ENCODE measurements at regions not wholly inside any gene's neighbourhood (a gene's known extent, or its start where the extent isn't known, plus 50 kb on each side); places are given as distances from the start of the nearest gene placed in this dataset.

GRCh38 chr7:155931396-155932085, 119.3 kb upstream of the SHH start:
- no peak overlapping the region for H3K4me3 Mint-ChIP-seq
- H3K4me1 Mint-ChIP-seq = no peaks in the 10 kb centered on the region
- no peak overlapping the region for H3K27ac Mint-ChIP-seq
- DNase-seq = no peak
- H3K36me3 Mint-ChIP-seq (ENCODE audit: low read depth) = no peaks in the 10 kb centered on the region
- intact Hi-C loops (cut with micrococcal nuclease) = no loop called here
- peaks cover 4% of the 10 kb centered on the region for H3K9me3 Mint-ChIP-seq
- no peaks in the 10 kb centered on the region for H3K27me3 Mint-ChIP-seq

DNA sequence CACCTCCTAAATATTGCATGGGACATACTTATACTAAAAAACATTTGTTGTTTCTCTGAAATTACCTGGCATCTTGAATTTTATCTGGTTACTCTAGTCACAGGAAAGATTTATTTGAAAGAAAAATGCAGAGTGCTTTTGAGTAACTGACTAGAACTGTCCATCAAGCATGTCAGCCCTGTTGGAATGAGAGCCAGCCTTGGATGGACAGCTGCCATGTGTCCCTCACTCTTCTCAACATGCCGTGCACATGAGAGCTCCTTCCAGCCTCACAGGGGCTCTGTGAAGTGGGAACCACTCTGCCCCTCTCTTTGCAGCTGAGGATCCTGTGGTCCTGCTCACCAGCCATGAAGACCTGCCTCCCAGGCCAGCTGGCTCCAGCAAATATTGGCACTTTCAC, 118.3 kb upstream of the SHH start:
- no peaks in the 10 kb centered on the region for H3K4me1 Mint-ChIP-seq
- no peak overlapping the region for H3K27ac Mint-ChIP-seq
- H3K9me3 Mint-ChIP-seq = peaks cover 4% of the 10 kb centered on the region
- intact Hi-C loops (cut with micrococcal nuclease) = no loop called here
- H3K27me3 Mint-ChIP-seq = no peaks in the 10 kb centered on the region
- H3K36me3 Mint-ChIP-seq (ENCODE audit: low read depth) = no peaks in the 10 kb centered on the region
- H3K4me3 Mint-ChIP-seq = no peak overlapping the region
- DNase-seq = no peak

DNA sequence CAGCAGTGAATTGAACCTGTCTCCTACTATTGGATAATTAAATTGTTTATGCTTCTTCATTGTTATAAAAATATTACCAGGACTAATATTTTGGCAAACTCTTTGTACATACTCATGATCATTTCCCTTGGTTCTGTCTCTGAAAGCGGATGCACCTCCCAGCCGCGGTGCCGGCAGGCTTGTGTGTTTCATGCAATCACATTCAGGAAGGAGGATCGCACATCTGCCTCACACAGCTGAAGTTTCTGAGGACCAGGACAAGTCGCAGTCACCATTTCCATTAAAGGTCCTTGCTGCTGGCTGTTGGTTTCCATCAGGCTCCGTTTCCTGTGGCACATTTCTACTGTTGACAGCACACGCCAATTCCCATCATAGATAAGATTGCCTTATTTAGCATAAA, 117.8 kb upstream of the SHH start:
- Mint-ChIP-seq H3K4me1 (no peaks in the 10 kb centered on the region), H3K9me3 (peaks cover 2% of the 10 kb centered on the region), H3K4me3 (no peak overlapping the region), H3K27ac (no peak overlapping the region), H3K27me3 (no peaks in the 10 kb centered on the region), H3K36me3 (ENCODE audit: low read depth) (no peaks in the 10 kb centered on the region)
- DNase-seq = no peak
- intact Hi-C loops (cut with micrococcal nuclease) = no loop called here

GRCh38 chr7:155928583-155928982, 116.3 kb upstream of the SHH start:
- no peaks in the 10 kb centered on the region for H3K27me3 Mint-ChIP-seq
- no peak overlapping the region for H3K4me3 Mint-ChIP-seq
- no peak overlapping the region for H3K27ac Mint-ChIP-seq
- no peaks in the 10 kb centered on the region for H3K4me1 Mint-ChIP-seq
- intact Hi-C loops (cut with micrococcal nuclease) = no loop called here
- H3K36me3 Mint-ChIP-seq (ENCODE audit: low read depth) = no peaks in the 10 kb centered on the region
- no peaks in the 10 kb centered on the region for H3K9me3 Mint-ChIP-seq
- no peak for DNase-seq

- H3K4me3 Mint-ChIP-seq = no peak overlapping the region
- H3K27ac Mint-ChIP-seq = no peak overlapping the region
- H3K36me3 Mint-ChIP-seq (ENCODE audit: low read depth) = no peaks in the 10 kb centered on the region
- no peaks in the 10 kb centered on the region for H3K27me3 Mint-ChIP-seq
- no peaks in the 10 kb centered on the region for H3K9me3 Mint-ChIP-seq
- no peak for DNase-seq
- H3K4me1 Mint-ChIP-seq = no peaks in the 10 kb centered on the region
- intact Hi-C loops (cut with micrococcal nuclease) = no loop called here
Observed at GRCh38 chr7:155927905-155928304, 115.6 kb upstream of the SHH start.

GRCh38 chr7:155925682-155926081, 113.4 kb upstream of the SHH start:
- no peaks in the 10 kb centered on the region for H3K4me1 Mint-ChIP-seq
- intact Hi-C loops (cut with micrococcal nuclease) = no loop called here
- no peaks in the 10 kb centered on the region for H3K27me3 Mint-ChIP-seq
- no peak overlapping the region for H3K27ac Mint-ChIP-seq
- H3K4me3 Mint-ChIP-seq = no peak overlapping the region
- H3K9me3 Mint-ChIP-seq = no peaks in the 10 kb centered on the region
- no peak for DNase-seq
- no peaks in the 10 kb centered on the region for H3K36me3 Mint-ChIP-seq (ENCODE audit: low read depth)

DNA sequence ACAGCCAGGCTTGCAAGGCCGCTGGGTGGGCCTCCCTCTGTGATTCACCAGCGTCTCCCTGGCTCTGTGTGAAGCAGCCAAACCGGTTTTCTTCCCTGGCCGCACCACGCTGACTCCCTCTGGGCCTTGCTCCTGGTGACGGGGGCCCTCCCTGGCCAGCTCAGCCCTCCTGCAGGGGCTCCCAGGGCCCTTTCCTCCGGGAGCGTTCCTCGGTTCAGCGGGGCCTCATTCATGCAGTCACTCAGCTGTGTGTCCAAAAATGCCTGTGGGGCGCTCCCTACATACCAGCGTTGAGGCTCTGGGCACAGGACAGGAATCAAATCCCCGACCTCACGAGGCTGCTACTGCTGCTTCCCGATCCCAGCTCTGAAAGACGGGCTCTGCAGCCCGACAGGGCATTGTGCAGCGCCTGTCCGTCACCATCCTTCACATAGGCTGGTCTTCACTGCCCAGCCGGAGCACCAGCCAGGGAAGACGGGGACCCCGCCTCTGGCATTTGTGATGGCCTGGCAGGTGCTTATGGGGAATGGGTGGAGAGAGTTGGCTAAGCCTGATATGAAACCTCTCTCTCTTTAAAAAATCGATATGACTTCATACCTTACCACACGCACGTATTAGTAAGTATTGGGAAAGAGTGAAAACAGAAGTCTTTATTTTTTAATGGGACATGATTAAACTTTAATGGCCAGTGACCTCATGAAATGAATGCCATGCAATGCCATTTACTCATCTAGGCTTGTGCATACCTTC, 110.0 kb upstream of the SHH start:
- Mint-ChIP-seq H3K9me3 (no peaks in the 10 kb centered on the region), H3K4me3 (no peak overlapping the region), H3K27me3 (no peaks in the 10 kb centered on the region), H3K27ac (no peak overlapping the region), H3K4me1 (no peaks in the 10 kb centered on the region), H3K36me3 (ENCODE audit: low read depth) (no peaks in the 10 kb centered on the region)
- intact Hi-C loops (cut with micrococcal nuclease) = no loop called here
- DNase-seq = no peak

GRCh38 chr7:155921804-155922066, 109.5 kb upstream of the SHH start:
- Mint-ChIP-seq H3K27me3 (no peaks in the 10 kb centered on the region), H3K4me3 (no peak overlapping the region), H3K27ac (no peak overlapping the region), H3K9me3 (no peaks in the 10 kb centered on the region), H3K4me1 (no peaks in the 10 kb centered on the region), H3K36me3 (ENCODE audit: low read depth) (no peaks in the 10 kb centered on the region)
- intact Hi-C loops (cut with micrococcal nuclease) = no loop called here
- DNase-seq = no peak

DNA sequence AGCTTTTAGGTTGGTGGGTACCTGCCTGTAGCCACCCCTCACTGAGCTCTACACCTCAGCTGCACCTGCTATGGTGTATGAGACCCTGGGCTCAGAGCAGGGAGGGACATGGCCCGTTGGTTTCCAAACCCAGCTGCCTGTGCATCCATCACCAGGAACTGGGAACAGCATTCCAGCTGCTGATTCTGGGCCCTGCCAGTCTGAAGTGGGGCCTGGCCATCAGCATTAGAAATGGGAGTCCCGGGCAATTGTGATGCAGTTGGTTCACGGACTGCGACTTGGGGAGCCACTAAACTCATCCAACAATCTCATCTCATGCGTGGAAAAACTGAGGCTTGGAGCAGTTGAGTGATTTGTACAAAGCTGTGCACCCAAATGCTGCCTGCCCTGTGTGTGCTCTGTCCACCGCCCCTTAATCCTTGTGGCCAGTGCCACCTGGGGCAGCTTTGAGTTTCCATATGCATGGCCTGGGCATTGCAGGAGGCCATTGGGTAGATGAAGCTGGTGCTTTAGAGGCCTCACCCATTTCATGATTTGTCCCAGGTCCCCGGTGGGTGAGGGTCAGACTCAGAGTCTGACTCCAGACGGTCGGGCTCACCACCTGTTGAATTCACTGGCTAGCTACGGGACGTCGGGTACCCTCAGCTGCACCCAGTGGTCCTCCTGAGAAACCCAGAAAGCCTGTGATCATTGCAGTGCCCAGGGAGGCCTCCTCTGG, 109.0 kb upstream of the SHH start:
- H3K4me1 Mint-ChIP-seq = no peaks in the 10 kb centered on the region
- H3K4me3 Mint-ChIP-seq = no peak overlapping the region
- H3K27me3 Mint-ChIP-seq = no peaks in the 10 kb centered on the region
- H3K36me3 Mint-ChIP-seq (ENCODE audit: low read depth) = no peaks in the 10 kb centered on the region
- no peak overlapping the region for H3K27ac Mint-ChIP-seq
- DNase-seq = no peak
- intact Hi-C loops (cut with micrococcal nuclease) = no loop called here
- H3K9me3 Mint-ChIP-seq = no peaks in the 10 kb centered on the region

GRCh38 chr7:155920068-155920461, 107.8 kb upstream of the SHH start:
- Mint-ChIP-seq H3K4me1 (no peaks in the 10 kb centered on the region), H3K4me3 (no peak overlapping the region), H3K27ac (no peak overlapping the region), H3K9me3 (no peaks in the 10 kb centered on the region), H3K36me3 (ENCODE audit: low read depth) (no peaks in the 10 kb centered on the region), H3K27me3 (no peaks in the 10 kb centered on the region)
- no peak for DNase-seq
- intact Hi-C loops (cut with micrococcal nuclease) = no loop called here

- no peak for DNase-seq
- Mint-ChIP-seq H3K4me1 (no peaks in the 10 kb centered on the region), H3K27ac (no peak overlapping the region), H3K36me3 (ENCODE audit: low read depth) (no peaks in the 10 kb centered on the region), H3K4me3 (no peak overlapping the region), H3K9me3 (no peaks in the 10 kb centered on the region), H3K27me3 (no peaks in the 10 kb centered on the region)
- intact Hi-C loops (cut with micrococcal nuclease) = no loop called here
Observed at GRCh38 chr7:155919391-155920067, 107.3 kb upstream of the SHH start.

- no peak overlapping the region for H3K4me3 Mint-ChIP-seq
- no peak for DNase-seq
- H3K27me3 Mint-ChIP-seq = no peaks in the 10 kb centered on the region
- H3K9me3 Mint-ChIP-seq = no peaks in the 10 kb centered on the region
- H3K4me1 Mint-ChIP-seq = no peaks in the 10 kb centered on the region
- H3K36me3 Mint-ChIP-seq (ENCODE audit: low read depth) = no peaks in the 10 kb centered on the region
- intact Hi-C loops (cut with micrococcal nuclease) = no loop called here
- no peak overlapping the region for H3K27ac Mint-ChIP-seq
Observed at GRCh38 chr7:155918720-155919390, 106.6 kb upstream of the SHH start.

- intact Hi-C loops (cut with micrococcal nuclease) = no loop called here
- Mint-ChIP-seq H3K27me3 (no peaks in the 10 kb centered on the region), H3K36me3 (ENCODE audit: low read depth) (no peaks in the 10 kb centered on the region), H3K4me3 (no peak overlapping the region), H3K9me3 (no peaks in the 10 kb centered on the region), H3K4me1 (no peaks in the 10 kb centered on the region), H3K27ac (no peak overlapping the region)
- no peak for DNase-seq
Observed at GRCh38 chr7:155917836-155918430, 105.7 kb upstream of the SHH start.
